ENCODE measurements at regions not wholly inside any gene's neighbourhood (a gene's known extent, or its start where the extent isn't known, plus 50 kb on each side); places are given as distances from the start of the nearest gene placed in this dataset.

DNA sequence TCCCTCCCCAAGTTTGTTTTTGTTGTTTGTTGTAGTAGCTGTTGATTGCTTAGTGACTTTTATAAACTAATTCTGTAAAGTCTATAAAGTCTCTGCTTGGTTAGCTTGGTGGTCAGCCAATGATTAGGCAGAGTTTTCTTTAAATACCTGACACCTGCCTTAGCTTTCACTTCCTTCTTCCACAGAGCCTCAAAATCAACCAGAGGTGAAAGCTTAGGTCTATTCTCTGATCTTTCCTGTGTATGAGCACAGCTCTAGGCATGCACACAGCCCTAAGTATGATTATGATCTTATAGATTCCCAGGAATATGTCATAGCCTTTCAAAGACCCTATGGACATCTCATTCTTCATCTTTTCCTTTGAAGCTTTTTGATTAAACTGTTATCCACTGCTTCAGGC, 514.7 kb downstream of the AACS start (continued):
- TF ChIP-seq, protein P1, sequence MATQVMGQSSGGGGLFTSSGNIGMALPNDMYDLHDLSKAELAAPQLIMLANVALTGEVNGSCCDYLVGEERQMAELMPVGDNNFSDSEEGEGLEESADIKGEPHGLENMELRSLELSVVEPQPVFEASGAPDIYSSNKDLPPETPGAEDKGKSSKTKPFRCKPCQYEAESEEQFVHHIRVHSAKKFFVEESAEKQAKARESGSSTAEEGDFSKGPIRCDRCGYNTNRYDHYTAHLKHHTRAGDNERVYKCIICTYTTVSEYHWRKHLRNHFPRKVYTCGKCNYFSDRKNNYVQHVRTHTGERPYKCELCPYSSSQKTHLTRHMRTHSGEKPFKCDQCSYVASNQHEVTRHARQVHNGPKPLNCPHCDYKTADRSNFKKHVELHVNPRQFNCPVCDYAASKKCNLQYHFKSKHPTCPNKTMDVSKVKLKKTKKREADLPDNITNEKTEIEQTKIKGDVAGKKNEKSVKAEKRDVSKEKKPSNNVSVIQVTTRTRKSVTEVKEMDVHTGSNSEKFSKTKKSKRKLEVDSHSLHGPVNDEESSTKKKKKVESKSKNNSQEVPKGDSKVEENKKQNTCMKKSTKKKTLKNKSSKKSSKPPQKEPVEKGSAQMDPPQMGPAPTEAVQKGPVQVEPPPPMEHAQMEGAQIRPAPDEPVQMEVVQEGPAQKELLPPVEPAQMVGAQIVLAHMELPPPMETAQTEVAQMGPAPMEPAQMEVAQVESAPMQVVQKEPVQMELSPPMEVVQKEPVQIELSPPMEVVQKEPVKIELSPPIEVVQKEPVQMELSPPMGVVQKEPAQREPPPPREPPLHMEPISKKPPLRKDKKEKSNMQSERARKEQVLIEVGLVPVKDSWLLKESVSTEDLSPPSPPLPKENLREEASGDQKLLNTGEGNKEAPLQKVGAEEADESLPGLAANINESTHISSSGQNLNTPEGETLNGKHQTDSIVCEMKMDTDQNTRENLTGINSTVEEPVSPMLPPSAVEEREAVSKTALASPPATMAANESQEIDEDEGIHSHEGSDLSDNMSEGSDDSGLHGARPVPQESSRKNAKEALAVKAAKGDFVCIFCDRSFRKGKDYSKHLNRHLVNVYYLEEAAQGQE (IDR thresholded peaks at IDR 0.05; ENCODE audit: unreplicated experiment), result no peak

DNA sequence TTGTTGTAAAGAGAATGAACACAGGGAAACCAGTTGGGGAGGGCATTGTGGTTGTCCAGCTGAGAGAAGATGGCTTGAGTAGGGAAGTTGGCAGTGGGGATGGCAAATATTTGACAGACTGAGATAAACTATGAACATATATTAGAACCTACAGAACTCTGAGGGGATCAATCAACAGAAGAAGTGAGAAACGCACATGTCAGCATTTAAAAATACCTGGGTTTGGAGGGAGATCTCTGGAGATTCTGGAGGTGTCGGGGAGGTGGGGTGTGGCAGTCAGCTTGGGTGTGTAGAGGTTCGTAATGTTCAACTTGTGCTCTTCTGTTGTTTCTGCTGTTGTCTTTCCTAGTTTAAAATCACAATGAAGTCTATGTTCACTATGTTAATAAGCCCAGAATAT, 517.8 kb downstream of the AACS start:
- peak overlapping the region; percentile 12; the same call in 1 of the 2 replicates for H3K27ac Mint-ChIP-seq
- Histone ChIP-seq H3K79me2 (replicated peaks; ENCODE audit: insufficient read depth) (peaks cover 2% of the 10 kb centered on the region; the same call in 1 of the 2 replicates), H2AFZ (no peak overlapping the region), H3K36me3 (ENCODE audit: insufficient read depth) (no peaks in the 10 kb centered on the region), H3F3A (replicated peaks; ENCODE audit: low read depth) (no peaks in the 10 kb centered on the region), H3K9me2 (ENCODE audit: insufficient read depth) (no peaks in the 10 kb centered on the region), H3K4me2 (no peak overlapping the region), H3K4me1 (ENCODE audit: insufficient read depth) (no peaks in the 10 kb centered on the region), H3K4me3 (no peak overlapping the region), H3K27me3 (ENCODE audit: insufficient read depth) (no peaks in the 10 kb centered on the region), H3K27ac (ENCODE audit: low read depth) (no peak overlapping the region), H4K20me1 (replicated peaks; ENCODE audit: insufficient read depth) (no peaks in the 10 kb centered on the region)
- H3K27me3 Mint-ChIP-seq (ENCODE audit: insufficient read depth, low read depth, poor library complexity), result peaks cover 5% of the 10 kb centered on the region
- DNase-seq (ENCODE audit: low spot score) (no peak), ATAC-seq (no peak)
- H3K36me3 Mint-ChIP-seq (ENCODE audit: low read depth), result peaks cover 15% of the 10 kb centered on the region
- no peak overlapping the region for H3K4me3 Mint-ChIP-seq
- no peaks in the 10 kb centered on the region; the same call in 1 of the 3 replicates for H3K4me1 Mint-ChIP-seq
- peaks cover 11% of the 10 kb centered on the region for H3K9me3 Mint-ChIP-seq
- no peak for TF ChIP-seq NANOG (IDR thresholded peaks at IDR 0.05; ENCODE audit: borderline replicate concordance)
- TF ChIP-seq, protein P2, sequence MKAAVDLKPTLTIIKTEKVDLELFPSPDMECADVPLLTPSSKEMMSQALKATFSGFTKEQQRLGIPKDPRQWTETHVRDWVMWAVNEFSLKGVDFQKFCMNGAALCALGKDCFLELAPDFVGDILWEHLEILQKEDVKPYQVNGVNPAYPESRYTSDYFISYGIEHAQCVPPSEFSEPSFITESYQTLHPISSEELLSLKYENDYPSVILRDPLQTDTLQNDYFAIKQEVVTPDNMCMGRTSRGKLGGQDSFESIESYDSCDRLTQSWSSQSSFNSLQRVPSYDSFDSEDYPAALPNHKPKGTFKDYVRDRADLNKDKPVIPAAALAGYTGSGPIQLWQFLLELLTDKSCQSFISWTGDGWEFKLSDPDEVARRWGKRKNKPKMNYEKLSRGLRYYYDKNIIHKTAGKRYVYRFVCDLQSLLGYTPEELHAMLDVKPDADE (IDR thresholded peaks at IDR 0.05), result no peak
- TF ChIP-seq JUNB (IDR thresholded peaks at IDR 0.05; ENCODE audit: unreplicated experiment), result no peak
- TF ChIP-seq CREB1 (CRISPR knock-in tag; IDR thresholded peaks at IDR 0.05; ENCODE audit: low read depth), result no peak
- TF ChIP-seq, protein P3, sequence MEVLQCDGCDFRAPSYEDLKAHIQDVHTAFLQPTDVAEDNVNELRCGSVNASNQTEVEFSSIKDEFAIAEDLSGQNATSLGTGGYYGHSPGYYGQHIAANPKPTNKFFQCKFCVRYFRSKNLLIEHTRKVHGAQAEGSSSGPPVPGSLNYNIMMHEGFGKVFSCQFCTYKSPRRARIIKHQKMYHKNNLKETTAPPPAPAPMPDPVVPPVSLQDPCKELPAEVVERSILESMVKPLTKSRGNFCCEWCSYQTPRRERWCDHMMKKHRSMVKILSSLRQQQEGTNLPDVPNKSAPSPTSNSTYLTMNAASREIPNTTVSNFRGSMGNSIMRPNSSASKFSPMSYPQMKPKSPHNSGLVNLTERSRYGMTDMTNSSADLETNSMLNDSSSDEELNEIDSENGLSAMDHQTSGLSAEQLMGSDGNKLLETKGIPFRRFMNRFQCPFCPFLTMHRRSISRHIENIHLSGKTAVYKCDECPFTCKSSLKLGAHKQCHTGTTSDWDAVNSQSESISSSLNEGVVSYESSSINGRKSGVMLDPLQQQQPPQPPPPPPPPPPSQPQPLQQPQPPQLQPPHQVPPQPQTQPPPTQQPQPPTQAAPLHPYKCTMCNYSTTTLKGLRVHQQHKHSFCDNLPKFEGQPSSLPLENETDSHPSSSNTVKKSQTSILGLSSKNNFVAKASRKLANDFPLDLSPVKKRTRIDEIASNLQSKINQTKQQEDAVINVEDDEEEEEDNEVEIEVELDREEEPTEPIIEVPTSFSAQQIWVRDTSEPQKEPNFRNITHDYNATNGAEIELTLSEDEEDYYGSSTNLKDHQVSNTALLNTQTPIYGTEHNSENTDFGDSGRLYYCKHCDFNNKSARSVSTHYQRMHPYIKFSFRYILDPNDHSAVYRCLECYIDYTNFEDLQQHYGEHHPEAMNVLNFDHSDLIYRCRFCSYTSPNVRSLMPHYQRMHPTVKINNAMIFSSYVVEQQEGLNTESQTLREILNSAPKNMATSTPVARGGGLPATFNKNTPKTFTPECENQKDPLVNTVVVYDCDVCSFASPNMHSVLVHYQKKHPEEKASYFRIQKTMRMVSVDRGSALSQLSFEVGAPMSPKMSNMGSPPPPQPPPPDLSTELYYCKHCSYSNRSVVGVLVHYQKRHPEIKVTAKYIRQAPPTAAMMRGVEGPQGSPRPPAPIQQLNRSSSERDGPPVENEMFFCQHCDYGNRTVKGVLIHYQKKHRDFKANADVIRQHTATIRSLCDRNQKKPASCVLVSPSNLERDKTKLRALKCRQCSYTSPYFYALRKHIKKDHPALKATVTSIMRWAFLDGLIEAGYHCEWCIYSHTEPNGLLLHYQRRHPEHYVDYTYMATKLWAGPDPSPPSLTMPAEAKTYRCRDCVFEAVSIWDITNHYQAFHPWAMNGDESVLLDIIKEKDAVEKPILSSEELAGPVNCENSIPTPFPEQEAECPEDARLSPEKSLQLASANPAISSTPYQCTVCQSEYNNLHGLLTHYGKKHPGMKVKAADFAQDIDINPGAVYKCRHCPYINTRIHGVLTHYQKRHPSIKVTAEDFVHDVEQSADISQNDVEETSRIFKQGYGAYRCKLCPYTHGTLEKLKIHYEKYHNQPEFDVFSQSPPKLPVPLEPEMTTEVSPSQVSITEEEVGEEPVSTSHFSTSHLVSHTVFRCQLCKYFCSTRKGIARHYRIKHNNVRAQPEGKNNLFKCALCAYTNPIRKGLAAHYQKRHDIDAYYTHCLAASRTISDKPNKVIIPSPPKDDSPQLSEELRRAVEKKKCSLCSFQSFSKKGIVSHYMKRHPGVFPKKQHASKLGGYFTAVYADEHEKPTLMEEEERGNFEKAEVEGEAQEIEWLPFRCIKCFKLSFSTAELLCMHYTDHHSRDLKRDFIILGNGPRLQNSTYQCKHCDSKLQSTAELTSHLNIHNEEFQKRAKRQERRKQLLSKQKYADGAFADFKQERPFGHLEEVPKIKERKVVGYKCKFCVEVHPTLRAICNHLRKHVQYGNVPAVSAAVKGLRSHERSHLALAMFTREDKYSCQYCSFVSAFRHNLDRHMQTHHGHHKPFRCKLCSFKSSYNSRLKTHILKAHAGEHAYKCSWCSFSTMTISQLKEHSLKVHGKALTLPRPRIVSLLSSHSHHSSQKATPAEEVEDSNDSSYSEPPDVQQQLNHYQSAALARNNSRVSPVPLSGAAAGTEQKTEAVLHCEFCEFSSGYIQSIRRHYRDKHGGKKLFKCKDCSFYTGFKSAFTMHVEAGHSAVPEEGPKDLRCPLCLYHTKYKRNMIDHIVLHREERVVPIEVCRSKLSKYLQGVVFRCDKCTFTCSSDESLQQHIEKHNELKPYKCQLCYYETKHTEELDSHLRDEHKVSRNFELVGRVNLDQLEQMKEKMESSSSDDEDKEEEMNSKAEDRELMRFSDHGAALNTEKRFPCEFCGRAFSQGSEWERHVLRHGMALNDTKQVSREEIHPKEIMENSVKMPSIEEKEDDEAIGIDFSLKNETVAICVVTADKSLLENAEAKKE (CRISPR knock-in tag; IDR thresholded peaks at IDR 0.05), result no peak
- TF ChIP-seq STAT1 (IDR thresholded peaks at IDR 0.05; ENCODE audit: unreplicated experiment), result no peak
- no peak for TF ChIP-seq EZH2phosphoT487 (IDR thresholded peaks at IDR 0.05; ENCODE audit: unreplicated experiment)
- no peak for TF ChIP-seq POLR2AphosphoS5 (IDR thresholded peaks at IDR 0.05; ENCODE audit: low read depth)
- TF ChIP-seq EZH2 (IDR thresholded peaks at IDR 0.05; ENCODE audit: low read depth, unreplicated experiment), result no peak
- no peak for TF ChIP-seq ZNF331 (CRISPR knock-in tag; IDR thresholded peaks at IDR 0.05; ENCODE audit: low read depth)
- TF ChIP-seq ZNF114 (CRISPR knock-in tag; IDR thresholded peaks at IDR 0.05), result no peak
- TF ChIP-seq, protein P1 (IDR thresholded peaks at IDR 0.05; ENCODE audit: unreplicated experiment), result no peak
